ENCODE measurements at regions not wholly inside any gene's neighbourhood (a gene's known extent, or its start where the extent isn't known, plus 50 kb on each side); places are given as distances from the start of the nearest gene placed in this dataset.

DNA sequence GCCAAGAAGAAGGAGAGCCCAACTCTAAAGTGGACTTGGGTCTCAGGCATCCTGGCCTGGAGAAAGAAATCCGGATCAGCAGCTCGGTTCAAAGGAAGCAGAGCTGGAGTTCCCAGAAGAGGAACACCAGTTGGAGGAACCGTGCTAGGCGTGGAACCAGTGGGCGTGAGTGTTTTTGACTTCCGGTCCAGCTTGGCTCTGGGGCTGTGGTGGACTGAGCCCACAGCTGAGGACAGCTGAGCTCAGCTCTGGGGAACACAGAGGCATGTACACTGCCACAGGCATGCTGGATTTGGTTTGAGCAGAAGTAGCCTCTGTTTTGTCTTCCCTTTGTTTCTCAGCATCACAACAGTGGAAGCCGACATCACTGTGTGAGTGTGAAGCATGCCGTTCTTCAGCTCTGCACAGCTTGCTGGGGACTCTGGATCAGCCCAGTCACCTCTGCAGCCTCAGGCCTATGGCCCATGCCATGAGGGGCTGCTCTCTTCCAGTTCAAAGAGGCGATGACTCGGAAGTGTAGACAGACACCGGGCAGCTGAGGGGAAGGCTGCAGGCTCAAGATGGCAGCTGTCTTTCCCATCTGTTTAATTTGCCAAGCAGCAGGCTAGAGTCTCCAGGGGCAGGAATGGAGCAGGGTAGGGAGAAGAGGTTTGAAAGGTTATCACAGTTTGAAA, 185.8 kb upstream of the UBE3A start:
- Mint-ChIP-seq H3K27me3 (ENCODE audit: unreplicated experiment) (peaks cover 30% of the 10 kb centered on the region), H3K27ac (ENCODE audit: unreplicated experiment) (no peak overlapping the region), H3K36me3 (ENCODE audit: unreplicated experiment) (no peaks in the 10 kb centered on the region), H3K9me3 (ENCODE audit: unreplicated experiment) (peaks cover 14% of the 10 kb centered on the region), H3K4me1 (ENCODE audit: unreplicated experiment) (no peaks in the 10 kb centered on the region), H3K4me3 (ENCODE audit: unreplicated experiment) (no peak overlapping the region)
- TF ChIP-seq, protein P1, sequence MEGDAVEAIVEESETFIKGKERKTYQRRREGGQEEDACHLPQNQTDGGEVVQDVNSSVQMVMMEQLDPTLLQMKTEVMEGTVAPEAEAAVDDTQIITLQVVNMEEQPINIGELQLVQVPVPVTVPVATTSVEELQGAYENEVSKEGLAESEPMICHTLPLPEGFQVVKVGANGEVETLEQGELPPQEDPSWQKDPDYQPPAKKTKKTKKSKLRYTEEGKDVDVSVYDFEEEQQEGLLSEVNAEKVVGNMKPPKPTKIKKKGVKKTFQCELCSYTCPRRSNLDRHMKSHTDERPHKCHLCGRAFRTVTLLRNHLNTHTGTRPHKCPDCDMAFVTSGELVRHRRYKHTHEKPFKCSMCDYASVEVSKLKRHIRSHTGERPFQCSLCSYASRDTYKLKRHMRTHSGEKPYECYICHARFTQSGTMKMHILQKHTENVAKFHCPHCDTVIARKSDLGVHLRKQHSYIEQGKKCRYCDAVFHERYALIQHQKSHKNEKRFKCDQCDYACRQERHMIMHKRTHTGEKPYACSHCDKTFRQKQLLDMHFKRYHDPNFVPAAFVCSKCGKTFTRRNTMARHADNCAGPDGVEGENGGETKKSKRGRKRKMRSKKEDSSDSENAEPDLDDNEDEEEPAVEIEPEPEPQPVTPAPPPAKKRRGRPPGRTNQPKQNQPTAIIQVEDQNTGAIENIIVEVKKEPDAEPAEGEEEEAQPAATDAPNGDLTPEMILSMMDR (IDR thresholded peaks at IDR 0.05): no peak
- DNase-seq (ENCODE audit: extremely low spot score, unreplicated experiment): no peak

DNA sequence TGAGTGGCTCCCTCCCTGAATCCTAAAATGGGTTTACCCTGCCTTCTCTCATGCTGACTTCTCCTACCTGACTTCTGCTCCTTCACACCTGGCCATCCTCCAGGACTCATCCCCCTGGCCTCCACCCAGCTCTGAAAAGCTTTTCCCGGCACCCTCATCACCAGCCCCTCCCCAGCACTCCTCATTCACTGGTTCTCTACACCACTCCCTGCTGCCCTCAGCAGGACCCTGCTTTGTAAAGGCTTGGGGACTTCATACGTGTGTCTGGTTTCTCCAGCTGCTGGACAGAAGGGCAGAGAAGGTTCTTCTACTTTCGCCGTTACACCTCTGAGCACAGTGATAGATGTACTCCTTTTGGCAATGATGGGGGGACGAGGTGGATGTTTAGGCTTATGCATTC, 184.9 kb upstream of the UBE3A start:
- DNase-seq (ENCODE audit: extremely low spot score, unreplicated experiment): no peak
- Mint-ChIP-seq H3K4me1 (ENCODE audit: unreplicated experiment) (no peaks in the 10 kb centered on the region), H3K27ac (ENCODE audit: unreplicated experiment) (no peak overlapping the region), H3K9me3 (ENCODE audit: unreplicated experiment) (peaks cover 10% of the 10 kb centered on the region), H3K27me3 (ENCODE audit: unreplicated experiment) (peaks cover 27% of the 10 kb centered on the region), H3K36me3 (ENCODE audit: unreplicated experiment) (no peaks in the 10 kb centered on the region), H3K4me3 (ENCODE audit: unreplicated experiment) (no peak overlapping the region)
- TF ChIP-seq, protein P1 (IDR thresholded peaks at IDR 0.05): no peak

DNA sequence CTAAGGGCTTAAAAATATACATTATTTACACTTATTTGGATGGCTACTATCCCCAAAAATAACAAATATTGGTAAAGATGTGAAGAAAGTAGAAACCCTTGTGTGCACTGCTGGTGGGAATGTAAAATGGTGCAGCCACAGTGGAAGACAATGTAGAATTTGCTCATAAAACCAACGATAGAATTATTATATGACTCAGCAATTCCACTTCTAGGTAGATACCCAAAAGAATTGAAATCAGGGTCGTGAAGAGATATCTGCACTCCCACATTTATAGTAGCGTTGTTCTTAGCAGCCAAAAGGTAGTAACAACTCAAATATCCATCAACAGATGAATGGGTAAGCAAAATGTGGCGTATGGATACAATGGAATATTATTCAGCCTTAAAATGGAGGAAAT, 181.6 kb upstream of the UBE3A start:
- no peak overlapping the region for H3K4me3 Mint-ChIP-seq (ENCODE audit: unreplicated experiment)
- no peaks in the 10 kb centered on the region for H3K9me3 Mint-ChIP-seq (ENCODE audit: unreplicated experiment)
- no peaks in the 10 kb centered on the region for H3K4me1 Mint-ChIP-seq (ENCODE audit: unreplicated experiment)
- no peak overlapping the region for H3K27ac Mint-ChIP-seq (ENCODE audit: unreplicated experiment)
- no peak for DNase-seq (ENCODE audit: extremely low spot score, unreplicated experiment)
- TF ChIP-seq, protein P1 (IDR thresholded peaks at IDR 0.05): no peak
- H3K36me3 Mint-ChIP-seq (ENCODE audit: unreplicated experiment): no peaks in the 10 kb centered on the region
- H3K27me3 Mint-ChIP-seq (ENCODE audit: unreplicated experiment): peaks cover 12% of the 10 kb centered on the region

DNA sequence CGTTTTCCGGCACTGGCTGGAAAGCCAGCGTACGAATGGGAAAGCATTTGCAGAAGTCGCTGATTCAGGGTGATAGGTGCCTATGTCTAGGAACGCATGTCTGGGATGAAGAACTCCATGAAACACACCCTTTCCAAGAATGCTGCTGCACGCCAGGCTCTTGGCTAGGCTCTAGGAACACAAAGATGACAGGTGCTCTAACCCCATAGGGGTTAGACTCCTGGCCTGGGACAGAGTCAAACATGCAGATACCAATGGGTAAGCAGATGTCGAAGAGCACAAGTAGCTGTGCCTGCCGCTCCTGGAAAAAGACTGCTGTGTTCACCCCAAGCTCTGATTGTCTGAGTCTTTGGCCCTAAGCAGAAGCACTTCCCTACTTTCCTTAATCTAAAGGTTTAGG, 180.9 kb upstream of the UBE3A start:
- Mint-ChIP-seq H3K4me3 (ENCODE audit: unreplicated experiment) (no peak overlapping the region), H3K27me3 (ENCODE audit: unreplicated experiment) (peaks cover 12% of the 10 kb centered on the region), H3K4me1 (ENCODE audit: unreplicated experiment) (no peaks in the 10 kb centered on the region), H3K27ac (ENCODE audit: unreplicated experiment) (no peak overlapping the region), H3K36me3 (ENCODE audit: unreplicated experiment) (no peaks in the 10 kb centered on the region), H3K9me3 (ENCODE audit: unreplicated experiment) (no peaks in the 10 kb centered on the region)
- no peak for DNase-seq (ENCODE audit: extremely low spot score, unreplicated experiment)
- TF ChIP-seq, protein P1 (IDR thresholded peaks at IDR 0.05): no peak

DNA sequence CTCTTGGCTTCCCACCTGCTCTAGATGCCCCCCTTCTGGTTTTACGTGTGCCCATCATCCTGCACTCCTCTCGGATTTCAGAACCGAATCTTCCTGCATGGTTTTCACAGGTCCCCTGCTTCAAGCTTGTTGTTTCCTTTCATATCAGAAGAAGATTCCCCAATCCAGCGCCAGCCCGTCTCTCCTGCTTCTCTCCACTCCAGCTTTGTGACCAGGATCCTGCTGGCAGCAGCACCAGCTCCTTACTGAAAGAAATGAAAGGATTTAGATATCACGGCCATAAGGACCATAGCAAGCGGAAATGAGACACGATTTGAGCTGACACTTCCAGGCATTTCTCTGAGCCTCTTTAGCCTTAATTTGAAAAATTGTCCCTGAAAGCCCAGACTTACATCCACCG, 180.3 kb upstream of the UBE3A start:
- Mint-ChIP-seq H3K27me3 (ENCODE audit: unreplicated experiment) (peaks cover 12% of the 10 kb centered on the region), H3K9me3 (ENCODE audit: unreplicated experiment) (no peaks in the 10 kb centered on the region), H3K4me1 (ENCODE audit: unreplicated experiment) (no peaks in the 10 kb centered on the region), H3K36me3 (ENCODE audit: unreplicated experiment) (no peaks in the 10 kb centered on the region), H3K27ac (ENCODE audit: unreplicated experiment) (no peak overlapping the region), H3K4me3 (ENCODE audit: unreplicated experiment) (no peak overlapping the region)
- TF ChIP-seq, protein P1 (IDR thresholded peaks at IDR 0.05): no peak
- DNase-seq (ENCODE audit: extremely low spot score, unreplicated experiment): no peak

Measured in osteocyte (in vitro differentiated cells).